Ishikawa (cell line): ENCODE measurements at regions not wholly inside any gene's neighbourhood (a gene's known extent, or its start where the extent isn't known, plus 50 kb on each side); places are given as distances from the start of the nearest gene placed in this dataset.

Experiments used
- CEBPB ChIP-seq: IDR thresholded peaks from 2 replicates; pipeline ENCODE4 v1.6.1; 2012
- CREB1 ChIP-seq: IDR thresholded peaks from 2 replicates; pipeline ENCODE4 v1.6.1; 2012; ENCODE audit warnings: low read depth
- EGR1 ChIP-seq: IDR thresholded peaks from 2 replicates; pipeline ENCODE4 v1.6.1; 2012
- EP300 ChIP-seq: IDR thresholded peaks from 2 replicates; pipeline ENCODE4 v1.6.1; 2012; ENCODE audit warnings: borderline replicate concordance
- FOXM1 ChIP-seq: IDR thresholded peaks from 2 replicates; pipeline ENCODE4 v1.6.1; 2012; ENCODE audit warnings: low read depth, borderline replicate concordance
- MAX ChIP-seq: IDR thresholded peaks from 2 replicates; pipeline ENCODE4 v1.6.1; 2012
- NFIC ChIP-seq: IDR thresholded peaks from 2 replicates; pipeline ENCODE4 v1.6.1; 2012
- RAD21 ChIP-seq: IDR thresholded peaks from 2 replicates; pipeline ENCODE4 v1.6.1; 2012; ENCODE audit warnings: low read depth
- REST ChIP-seq: IDR thresholded peaks from 2 replicates; pipeline ENCODE4 v1.6.1; 2012; ENCODE audit warnings: low read depth, mild to moderate bottlenecking
- TAF1 ChIP-seq: IDR thresholded peaks from 2 replicates; pipeline ENCODE4 v1.6.1; 2012; ENCODE audit warnings: low read depth, mild to moderate bottlenecking
- TCF12 ChIP-seq: IDR thresholded peaks from 2 replicates; pipeline ENCODE4 v1.6.1; 2012; ENCODE audit warnings: low read depth
- TEAD4 ChIP-seq: IDR thresholded peaks from 2 replicates; pipeline ENCODE4 v1.6.1; 2012
- USF1 ChIP-seq: IDR thresholded peaks from 2 replicates; pipeline ENCODE4 v1.6.1; 2012
- YY1 ChIP-seq: IDR thresholded peaks from 2 replicates; pipeline ENCODE4 v1.6.1; 2012; ENCODE audit warnings: low read depth
- ZBTB7A ChIP-seq: IDR thresholded peaks from 2 replicates; pipeline ENCODE4 v1.6.1; 2012; ENCODE audit warnings: low read depth

GRCh38 chr1:90480271-90480835 lies 236.7 kb downstream of the BARHL2 start:
- TF ChIP-seq FOXM1 (no peak), TAF1 (no peak), EGR1 (no peak), USF1 (no peak), EP300 (no peak), TEAD4 (no peak), YY1 (no peak), MAX (no peak), NFIC (no peak), REST (no peak), RAD21 (no peak), CREB1 (no peak), ZBTB7A (no peak), CEBPB (no peak), TCF12 (no peak)

- TF ChIP-seq YY1 = no peak
- TF ChIP-seq TCF12 = no peak
- no peak for TF ChIP-seq MAX
- TF ChIP-seq CEBPB = no peak
- TF ChIP-seq RAD21 = no peak
- TF ChIP-seq REST = no peak
- no peak for TF ChIP-seq EP300
- no peak for TF ChIP-seq EGR1
- no peak for TF ChIP-seq TEAD4
- no peak for TF ChIP-seq FOXM1
- no peak for TF ChIP-seq USF1
- no peak for TF ChIP-seq ZBTB7A
- no peak for TF ChIP-seq NFIC
Measured at GRCh38 chr1:90476994-90477393, 240.1 kb downstream of the BARHL2 start.

- TF ChIP-seq CEBPB (no peak), REST (no peak)
Measured at GRCh38 chr1:90476411-90476810, 240.7 kb downstream of the BARHL2 start.

GRCh38 chr1:90475631-90476030 lies 241.5 kb downstream of the BARHL2 start:
- TF ChIP-seq CREB1 (no peak), USF1 (no peak), YY1 (no peak), TEAD4 (no peak), CEBPB (no peak), TAF1 (no peak)

GRCh38 chr1:90474731-90475130 lies 242.4 kb downstream of the BARHL2 start:
- TF ChIP-seq MAX (no peak), TAF1 (no peak), TCF12 (no peak), YY1 (no peak), ZBTB7A (no peak), USF1 (no peak), NFIC (no peak), RAD21 (no peak), EP300 (no peak), REST (no peak), CEBPB (no peak), CREB1 (no peak), FOXM1 (no peak), EGR1 (no peak), TEAD4 (no peak)
